Tibial nerve (tissue), 4 donors: ENCODE measurements at regions not wholly inside any gene's neighbourhood (a gene's known extent, or its start where the extent isn't known, plus 50 kb on each side); places are given as distances from the start of the nearest gene placed in this dataset.

Experiments
- EP300 ChIP-seq, 2 donors: sonication (generic); formaldehyde crosslinking; IDR thresholded peaks; one replicate each; pipeline ENCODE4 v1.6.1; 2017; ENCODE audit warnings: antibody characterized with exemption in 2 of 2, mild to moderate bottlenecking in 1 of 2
- POLR2A ChIP-seq, 2 donors: fragments of 450-650 bp; IDR thresholded peaks; one replicate each; pipeline ENCODE4 v1.6.1; 2017; ENCODE audit warnings: antibody characterized with exemption in 2 of 2, mild to moderate bottlenecking in 2 of 2, moderate library complexity in 2 of 2
- TF ChIP-seq, protein P1 (sequence below), 5 experiments: fragments of 200-600 bp in 3 of 5; fragments of 450-650 bp in 2 of 5; sonication (generic) in 3 of 5; IDR thresholded peaks; one replicate each; pipeline ENCODE4 v1.5.1; 2016 to 2019; ENCODE audit warnings: antibody characterized with exemption in 5 of 5, mild to moderate bottlenecking in 3 of 5, moderate library complexity in 2 of 5

DNA sequence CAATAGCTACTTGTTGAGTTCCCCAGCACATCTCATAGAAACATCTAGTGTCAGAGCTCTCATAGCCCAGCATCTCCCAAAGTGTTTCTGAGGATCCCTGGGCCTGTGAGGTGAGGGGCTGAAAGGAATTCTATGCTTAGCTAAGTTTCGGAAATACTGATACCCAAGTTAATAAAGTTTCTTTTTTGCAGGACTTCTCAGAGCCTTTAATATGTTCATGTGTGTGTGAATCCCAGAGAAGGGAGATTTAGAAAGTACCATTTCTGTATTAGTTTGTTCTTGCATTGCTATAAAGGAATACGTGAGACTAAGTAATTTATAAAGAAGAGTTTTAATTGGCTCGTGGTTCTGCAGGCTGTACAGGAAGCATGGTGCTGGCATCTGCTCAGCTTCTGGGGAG is 211.2 kb downstream of the TSN start:
- TF ChIP-seq, protein P1, sequence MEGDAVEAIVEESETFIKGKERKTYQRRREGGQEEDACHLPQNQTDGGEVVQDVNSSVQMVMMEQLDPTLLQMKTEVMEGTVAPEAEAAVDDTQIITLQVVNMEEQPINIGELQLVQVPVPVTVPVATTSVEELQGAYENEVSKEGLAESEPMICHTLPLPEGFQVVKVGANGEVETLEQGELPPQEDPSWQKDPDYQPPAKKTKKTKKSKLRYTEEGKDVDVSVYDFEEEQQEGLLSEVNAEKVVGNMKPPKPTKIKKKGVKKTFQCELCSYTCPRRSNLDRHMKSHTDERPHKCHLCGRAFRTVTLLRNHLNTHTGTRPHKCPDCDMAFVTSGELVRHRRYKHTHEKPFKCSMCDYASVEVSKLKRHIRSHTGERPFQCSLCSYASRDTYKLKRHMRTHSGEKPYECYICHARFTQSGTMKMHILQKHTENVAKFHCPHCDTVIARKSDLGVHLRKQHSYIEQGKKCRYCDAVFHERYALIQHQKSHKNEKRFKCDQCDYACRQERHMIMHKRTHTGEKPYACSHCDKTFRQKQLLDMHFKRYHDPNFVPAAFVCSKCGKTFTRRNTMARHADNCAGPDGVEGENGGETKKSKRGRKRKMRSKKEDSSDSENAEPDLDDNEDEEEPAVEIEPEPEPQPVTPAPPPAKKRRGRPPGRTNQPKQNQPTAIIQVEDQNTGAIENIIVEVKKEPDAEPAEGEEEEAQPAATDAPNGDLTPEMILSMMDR (IDR thresholded peaks at IDR 0.05), result no peak
- TF ChIP-seq EP300 (IDR thresholded peaks at IDR 0.05) (no peak), POLR2A (IDR thresholded peaks at IDR 0.05) (no peak)
